Esophagus muscularis mucosa (tissue), 4 donors: ENCODE measurements at regions not wholly inside any gene's neighbourhood (a gene's known extent, or its start where the extent isn't known, plus 50 kb on each side); places are given as distances from the start of the nearest gene placed in this dataset.

Experiments used
- CTCF ChIP-seq, 3 experiments: fragments of 200-600 bp in 2 of 3; fragments of 450-650 bp in 1 of 3; sonication (generic) in 2 of 3; IDR thresholded peaks; one replicate each; pipeline ENCODE4 v1.5.1; 2017 to 2019; ENCODE audit warnings: antibody characterized with exemption in 3 of 3, mild to moderate bottlenecking in 2 of 3, moderate library complexity in 1 of 3
- EP300 ChIP-seq: sonication (generic); formaldehyde crosslinking; IDR thresholded peaks from one replicate; pipeline ENCODE4 v1.6.1; 2017; ENCODE audit warnings: antibody characterized with exemption
- POLR2A ChIP-seq: fragments of 450-650 bp; IDR thresholded peaks from one replicate; pipeline ENCODE4 v1.6.1; 2017; ENCODE audit warnings: antibody characterized with exemption, moderate library complexity, mild to moderate bottlenecking, low read depth
- POLR2AphosphoS5 ChIP-seq, 2 donors: sonication (generic); formaldehyde crosslinking; IDR thresholded peaks; one replicate each; pipeline ENCODE4 v1.6.1; 2017; ENCODE audit warnings: antibody characterized with exemption in 2 of 2

GRCh38 chr22:44589831-44590230 is 91.8 kb upstream of the RTL6 start:
- TF ChIP-seq CTCF (IDR thresholded peaks at IDR 0.05) (no peak), EP300 (no peak), POLR2A (no peak), POLR2AphosphoS5 (IDR thresholded peaks at IDR 0.05) (no peak)
